ENCODE measurements at regions not wholly inside any gene's neighbourhood (a gene's known extent, or its start where the extent isn't known, plus 50 kb on each side); places are given as distances from the start of the nearest gene placed in this dataset.

- no peak for DNase-seq (ENCODE audit: low spot score)
These were observed 1095.5 kb upstream of the IGFBP7 start for GRCh38 chr4:58205446-58206235.

- no peak for DNase-seq (ENCODE audit: low spot score)
These were observed 1082.0 kb upstream of the IGFBP7 start for GRCh38 chr4:58192217-58192616.

- DNase-seq (ENCODE audit: low spot score) = no peak
These were observed 1080.9 kb upstream of the IGFBP7 start for GRCh38 chr4:58191109-58191508.

- no peak for DNase-seq (ENCODE audit: low spot score)
These were observed 1078.1 kb upstream of the IGFBP7 start for GRCh38 chr4:58188316-58188715.

GRCh38 chr4:58175024-58175423 lies 1064.8 kb upstream of the IGFBP7 start:
- no peak for DNase-seq (ENCODE audit: low spot score)

- no peak for DNase-seq (ENCODE audit: low spot score)
These were observed 1056.3 kb upstream of the IGFBP7 start for GRCh38 chr4:58166490-58166889.

GRCh38 chr4:58163156-58163555 lies 1053.0 kb upstream of the IGFBP7 start:
- no peak for DNase-seq (ENCODE audit: low spot score)

- DNase-seq (ENCODE audit: low spot score) = no peak
These were observed 1039.4 kb upstream of the IGFBP7 start for GRCh38 chr4:58149404-58150085.

GRCh38 chr4:58144721-58145120 lies 1034.5 kb upstream of the IGFBP7 start:
- DNase-seq (ENCODE audit: low spot score) = no peak

GRCh38 chr4:58138786-58139668 lies 1028.8 kb upstream of the IGFBP7 start:
- no peak for DNase-seq (ENCODE audit: low spot score)

- DNase-seq (ENCODE audit: low spot score) = no peak
These were observed 1026.4 kb upstream of the IGFBP7 start for GRCh38 chr4:58136604-58137003.

- DNase-seq (ENCODE audit: low spot score) = no peak
These were observed 1017.5 kb upstream of the IGFBP7 start for GRCh38 chr4:58127680-58128079.

- no peak for DNase-seq (ENCODE audit: low spot score)
These were observed 1009.1 kb upstream of the IGFBP7 start for GRCh38 chr4:58119298-58119697.

GRCh38 chr4:58113126-58113525 lies 1002.9 kb upstream of the IGFBP7 start:
- no peak for DNase-seq (ENCODE audit: low spot score)

- DNase-seq (ENCODE audit: low spot score) = no peak
These were observed 1001.6 kb upstream of the IGFBP7 start for GRCh38 chr4:58111818-58112217.

GRCh38 chr4:58093352-58093751 lies 983.2 kb upstream of the IGFBP7 start:
- DNase-seq (ENCODE audit: low spot score) = no peak

GRCh38 chr4:58090539-58090938 lies 980.4 kb upstream of the IGFBP7 start:
- DNase-seq (ENCODE audit: low spot score) = no peak

GRCh38 chr4:58081356-58081755 lies 971.2 kb upstream of the IGFBP7 start:
- no peak for DNase-seq (ENCODE audit: low spot score)

- DNase-seq (ENCODE audit: low spot score) = no peak
These were observed 965.5 kb upstream of the IGFBP7 start for GRCh38 chr4:58075724-58076123.

GRCh38 chr4:58074382-58074781 lies 964.2 kb upstream of the IGFBP7 start:
- DNase-seq (ENCODE audit: low spot score) = no peak

GRCh38 chr4:58070726-58071125 lies 960.5 kb upstream of the IGFBP7 start:
- DNase-seq (ENCODE audit: low spot score) = no peak

- DNase-seq (ENCODE audit: low spot score) = no peak
These were observed 954.5 kb upstream of the IGFBP7 start for GRCh38 chr4:58064653-58065052.

Measured in ureter (tissue), 1 donor.